OCI-LY7 (cell line): ENCODE measurements at regions not wholly inside any gene's neighbourhood (a gene's known extent, or its start where the extent isn't known, plus 50 kb on each side); places are given as distances from the start of the nearest gene placed in this dataset.

Experiments used
- CTCF ChIP-seq: fragments of 200-600 bp; sonication (generic); conservative IDR thresholded peaks from 2 replicates; pipeline ENCODE4 v1.5.1; 2014; ENCODE audit warnings: mild to moderate bottlenecking, antibody characterized with exemption, low read length, moderate library complexity, mixed read lengths
- EZH2phosphoT487 ChIP-seq: fragments of 200-600 bp; sonication (generic); IDR thresholded peaks from 2 replicates; pipeline ENCODE4 v1.6.1; 2018; ENCODE audit warnings: low read depth, borderline replicate concordance, mild to moderate bottlenecking, mixed run types, antibody characterized with exemption, low read length, moderate library complexity, mixed read lengths

DNA sequence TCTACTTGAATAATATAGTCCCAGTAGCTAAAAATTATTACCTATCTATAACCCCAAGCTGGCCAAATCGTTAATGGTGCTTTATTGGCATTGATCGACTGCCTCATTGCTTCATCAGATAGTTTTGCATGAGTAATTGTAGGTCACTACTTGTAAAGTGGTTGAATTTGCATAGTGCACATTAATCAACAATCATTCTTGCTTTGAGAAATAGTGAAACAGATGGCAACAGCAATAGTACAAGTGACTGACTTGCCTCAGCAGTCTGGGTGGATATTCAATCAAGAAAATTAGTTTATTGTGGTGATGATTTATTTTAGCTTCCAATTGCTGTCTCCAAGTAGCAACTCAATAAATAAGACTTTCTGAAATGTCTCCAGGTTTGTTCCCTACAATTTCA is 117.8 kb upstream of the NRXN1 start:
- no peak for TF ChIP-seq CTCF
- no peak for TF ChIP-seq EZH2phosphoT487
